Activated B cell treated with CpG ODN at 0.5 μM for 24 hours (primary cell): ENCODE measurements at regions not wholly inside any gene's neighbourhood (a gene's known extent, or its start where the extent isn't known, plus 50 kb on each side); places are given as distances from the start of the nearest gene placed in this dataset.

Source experiments
- ATAC-seq: fragments of 200-7000 bp; cut with Tn5 transposase; one replicate; pipeline ENCODE4 v1.10.0; 2021; ENCODE audit warnings: low read depth, mild to moderate bottlenecking, moderate library complexity
- CTCF ChIA-PET: fragments of 350-600 bp; sonication (Branson Sonifier 250); formaldehyde crosslinking; loops from one replicate; lab custom pipeline; 2021; ENCODE audit warnings: antibody characterized with exemption; lab: Charles Lee
- POLR2A ChIA-PET: fragments of 350-600 bp; sonication (Branson Sonifier 250); formaldehyde crosslinking; loops from one replicate; lab custom pipeline; 2021; ENCODE audit warnings: antibody characterized with exemption; lab: Charles Lee
- DNase-seq: peaks from one replicate; pipeline ENCODE4 v3.0.0; 2022
- H3K27ac Mint-ChIP-seq: one replicate; pipeline ENCODE4 v1.8.0; 2020; ENCODE audit warnings: mixed read lengths
- H3K27me3 Mint-ChIP-seq: one replicate; pipeline ENCODE4 v1.8.0; 2021; ENCODE audit warnings: mixed read lengths
- H3K36me3 Mint-ChIP-seq: one replicate; pipeline ENCODE4 v1.8.0; 2021; ENCODE audit warnings: low read depth, mixed read lengths
- H3K4me1 Mint-ChIP-seq: one replicate; pipeline ENCODE4 v1.8.0; 2021; ENCODE audit warnings: mixed read lengths
- H3K4me3 Mint-ChIP-seq: one replicate; pipeline ENCODE4 v1.8.0; 2020; ENCODE audit warnings: mild to moderate bottlenecking, mixed read lengths
- H3K9me3 Mint-ChIP-seq: one replicate; pipeline ENCODE4 v1.8.0; 2020; ENCODE audit warnings: mixed read lengths
- intact Hi-C: fragments of 100-400 bp; cut with micrococcal nuclease; formaldehyde crosslinking; loops from one replicate; pipeline ENCODE4 v1.15.1; 2024
- TF ChIP-seq, protein P1 (sequence below): fragments of 200-600 bp; IDR thresholded peaks from one replicate; pipeline ENCODE4 v1.8.0; 2022; ENCODE audit warnings: antibody characterized with exemption, mild to moderate bottlenecking

DNA sequence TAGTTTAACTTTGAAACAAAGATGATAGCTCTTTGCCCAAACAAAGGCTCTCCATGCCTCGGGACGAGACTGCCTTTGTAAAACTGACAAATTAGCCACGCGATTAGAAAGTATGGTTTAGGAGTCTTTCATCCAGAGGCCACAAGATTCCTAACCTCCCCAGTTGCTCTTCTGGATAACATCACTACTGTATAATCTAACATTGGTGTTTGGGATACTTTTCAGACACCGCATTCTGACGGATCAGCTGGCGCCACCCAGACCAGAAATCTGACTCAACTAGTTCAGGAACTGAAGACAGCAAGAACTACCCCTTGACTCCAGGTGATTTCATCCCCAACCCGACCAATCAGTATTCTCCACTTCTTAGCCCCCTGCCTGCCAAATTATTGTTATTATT, 98.1 kb upstream of the TEX13D start:
- no peak overlapping the region for H3K27ac Mint-ChIP-seq
- intact Hi-C loops: no loop called here
- DNase-seq (no peak), ATAC-seq (no peak)
- no peaks in the 10 kb centered on the region for H3K9me3 Mint-ChIP-seq
- TF ChIP-seq, protein P1, sequence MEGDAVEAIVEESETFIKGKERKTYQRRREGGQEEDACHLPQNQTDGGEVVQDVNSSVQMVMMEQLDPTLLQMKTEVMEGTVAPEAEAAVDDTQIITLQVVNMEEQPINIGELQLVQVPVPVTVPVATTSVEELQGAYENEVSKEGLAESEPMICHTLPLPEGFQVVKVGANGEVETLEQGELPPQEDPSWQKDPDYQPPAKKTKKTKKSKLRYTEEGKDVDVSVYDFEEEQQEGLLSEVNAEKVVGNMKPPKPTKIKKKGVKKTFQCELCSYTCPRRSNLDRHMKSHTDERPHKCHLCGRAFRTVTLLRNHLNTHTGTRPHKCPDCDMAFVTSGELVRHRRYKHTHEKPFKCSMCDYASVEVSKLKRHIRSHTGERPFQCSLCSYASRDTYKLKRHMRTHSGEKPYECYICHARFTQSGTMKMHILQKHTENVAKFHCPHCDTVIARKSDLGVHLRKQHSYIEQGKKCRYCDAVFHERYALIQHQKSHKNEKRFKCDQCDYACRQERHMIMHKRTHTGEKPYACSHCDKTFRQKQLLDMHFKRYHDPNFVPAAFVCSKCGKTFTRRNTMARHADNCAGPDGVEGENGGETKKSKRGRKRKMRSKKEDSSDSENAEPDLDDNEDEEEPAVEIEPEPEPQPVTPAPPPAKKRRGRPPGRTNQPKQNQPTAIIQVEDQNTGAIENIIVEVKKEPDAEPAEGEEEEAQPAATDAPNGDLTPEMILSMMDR: no peak
- H3K36me3 Mint-ChIP-seq: no peaks in the 10 kb centered on the region
- H3K4me3 Mint-ChIP-seq: no peak overlapping the region
- no peaks in the 10 kb centered on the region for H3K4me1 Mint-ChIP-seq
- CTCF ChIA-PET: no interaction called here
- peaks cover 2% of the 10 kb centered on the region for H3K27me3 Mint-ChIP-seq
- POLR2A ChIA-PET: no interaction called here

DNA sequence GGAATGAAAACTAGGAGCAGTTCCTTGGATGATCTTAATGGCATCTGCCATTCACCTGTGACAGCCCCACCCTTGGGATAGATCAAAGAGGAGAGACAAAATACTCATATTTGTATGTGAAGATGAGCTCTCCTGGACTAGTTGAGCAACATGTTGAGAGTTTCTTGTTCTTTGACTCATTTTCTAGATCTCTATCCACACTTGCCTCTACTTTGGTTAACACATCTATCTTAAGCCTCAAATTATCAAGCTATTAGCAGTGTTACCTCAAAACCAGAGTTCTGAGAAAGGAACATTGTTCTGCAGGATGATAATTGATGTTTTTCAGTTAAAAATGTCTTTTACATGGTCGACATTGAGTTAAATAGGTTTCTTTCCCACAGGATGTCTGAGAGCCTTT, 94.2 kb upstream of the TEX13D start:
- intact Hi-C loops: no loop called here
- CTCF ChIA-PET: no interaction called here
- Mint-ChIP-seq H3K9me3 (no peaks in the 10 kb centered on the region), H3K4me3 (no peak overlapping the region), H3K27me3 (peaks cover 7% of the 10 kb centered on the region), H3K36me3 (no peaks in the 10 kb centered on the region), H3K4me1 (no peaks in the 10 kb centered on the region), H3K27ac (no peak overlapping the region)
- DNase-seq (no peak), ATAC-seq (no peak)
- POLR2A ChIA-PET: no interaction called here
- TF ChIP-seq, protein P1: no peak

DNA sequence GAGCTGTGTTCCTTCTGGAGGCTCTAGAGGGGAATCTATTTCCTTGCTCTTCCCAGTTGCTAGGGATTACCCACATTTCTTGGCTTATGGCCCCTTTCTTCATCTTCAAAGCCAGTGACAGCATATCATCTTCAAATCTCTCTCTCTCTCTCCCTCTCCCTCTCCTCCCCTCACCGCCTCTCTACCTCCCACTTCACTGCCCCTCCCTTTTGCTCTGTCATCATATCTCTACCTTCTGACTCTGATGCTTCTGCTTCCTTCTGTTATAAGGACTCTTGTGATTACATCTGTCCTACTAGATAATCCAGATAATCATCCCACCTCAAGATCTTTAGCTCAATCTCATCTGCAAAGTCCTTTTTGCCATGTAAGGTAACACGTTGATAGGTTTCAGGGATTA, 93.1 kb upstream of the TEX13D start:
- intact Hi-C loops: no loop called here
- ATAC-seq: no peak
- peaks cover 7% of the 10 kb centered on the region for H3K27me3 Mint-ChIP-seq

DNA sequence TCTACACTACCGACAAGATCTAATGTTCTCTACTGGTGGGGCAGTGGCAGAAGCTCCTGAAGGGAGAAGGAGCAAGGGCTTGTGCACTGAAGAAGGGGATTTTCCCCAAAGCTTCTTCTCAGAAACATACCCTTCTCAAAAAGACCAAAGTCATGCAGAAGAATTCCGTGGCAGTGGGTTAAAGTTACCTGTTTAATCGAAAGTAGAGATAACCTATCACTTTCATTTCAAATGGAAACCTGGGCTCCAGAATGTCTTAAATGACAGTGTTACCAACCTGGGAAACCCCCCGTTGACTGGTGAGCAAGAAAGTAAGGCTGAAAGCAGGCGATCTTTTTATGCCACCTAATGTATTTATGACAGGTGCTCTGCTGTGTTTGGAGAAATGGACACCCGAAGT, 92.5 kb upstream of the TEX13D start:
- CTCF ChIA-PET: no interaction called here
- intact Hi-C loops: no loop called here
- no peak overlapping the region for H3K27ac Mint-ChIP-seq
- no peaks in the 10 kb centered on the region for H3K9me3 Mint-ChIP-seq
- POLR2A ChIA-PET: no interaction called here
- peak; percentile 37 for ATAC-seq
- H3K27me3 Mint-ChIP-seq: peaks cover 7% of the 10 kb centered on the region
- H3K4me3 Mint-ChIP-seq: no peak overlapping the region
- H3K4me1 Mint-ChIP-seq: no peaks in the 10 kb centered on the region
- DNase-seq: no peak
- TF ChIP-seq, protein P1: no peak
- H3K36me3 Mint-ChIP-seq: no peaks in the 10 kb centered on the region

More for the DNA sequence above, 93.1 kb upstream of the TEX13D start:
- TF ChIP-seq, protein P1: no peak
- Mint-ChIP-seq H3K4me3 (no peak overlapping the region), H3K27ac (no peak overlapping the region), H3K4me1 (no peaks in the 10 kb centered on the region), H3K9me3 (no peaks in the 10 kb centered on the region), H3K36me3 (no peaks in the 10 kb centered on the region)
- CTCF ChIA-PET: no interaction called here
- POLR2A ChIA-PET: no interaction called here
- DNase-seq: no peak

DNA sequence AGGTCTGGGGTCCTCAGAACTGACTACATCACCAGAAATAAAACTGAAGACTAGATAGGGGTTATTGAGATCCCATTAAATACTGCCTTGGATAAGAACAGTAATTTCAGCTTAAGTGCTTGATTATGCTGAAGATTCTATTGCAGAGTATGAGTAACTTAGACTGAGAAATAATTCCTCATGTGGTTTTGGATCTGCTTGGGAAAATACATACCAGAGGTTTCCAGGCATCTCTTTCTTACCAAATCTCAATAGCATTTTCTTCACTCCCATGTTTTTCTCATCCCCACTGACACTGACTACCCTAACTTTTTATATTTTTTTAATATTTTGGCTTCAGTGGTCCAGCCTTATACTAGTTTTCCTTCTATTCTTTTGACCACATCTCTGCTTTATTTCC, 92.0 kb upstream of the TEX13D start:
- Mint-ChIP-seq H3K36me3 (no peaks in the 10 kb centered on the region), H3K9me3 (no peaks in the 10 kb centered on the region), H3K27ac (no peak overlapping the region), H3K4me1 (no peaks in the 10 kb centered on the region), H3K27me3 (peaks cover 7% of the 10 kb centered on the region), H3K4me3 (no peak overlapping the region)
- ATAC-seq (no peak), DNase-seq (no peak)
- CTCF ChIA-PET: no interaction called here
- intact Hi-C loops: no loop called here
- TF ChIP-seq, protein P1: no peak
- POLR2A ChIA-PET: no interaction called here
